ENCODE measurements at regions not wholly inside any gene's neighbourhood (a gene's known extent, or its start where the extent isn't known, plus 50 kb on each side); places are given as distances from the start of the nearest gene placed in this dataset.

DNA sequence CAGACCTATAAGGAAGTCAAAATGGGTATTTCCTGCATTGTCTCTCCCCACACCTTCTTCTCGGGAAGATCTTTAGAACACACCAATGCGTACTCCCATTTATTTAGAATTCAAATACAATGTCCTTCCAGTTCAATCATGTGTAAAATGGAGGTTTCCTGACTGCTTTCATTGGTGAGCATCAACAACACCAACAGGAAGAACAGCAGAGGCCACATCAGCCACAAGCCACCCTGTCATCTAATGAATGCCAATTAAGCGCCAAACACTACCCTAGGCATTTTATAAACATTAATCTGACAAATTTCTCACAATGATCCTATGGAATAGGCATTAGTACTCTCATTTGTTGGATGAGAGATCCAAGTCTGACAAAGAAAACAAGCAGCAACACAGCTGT lies 68.4 kb upstream of the SMLR1 start:
- Histone ChIP-seq H3K4me3 (ENCODE audit: low read depth in 1 of 3, low read length in 3 of 3) (no peak overlapping the region), H3K9ac (ENCODE audit: low read depth in 1 of 2, low read length in 2 of 2) (no peak overlapping the region), H3K27me3 (ENCODE audit: control insufficient read depth in 4 of 4, insufficient read depth in 4 of 4, low read length in 3 of 4) (no peaks in the 10 kb centered on the region), H3K27ac (ENCODE audit: low read depth in 1 of 2, low read length in 2 of 2) (no peak overlapping the region), H3K36me3 (ENCODE audit: control insufficient read depth in 4 of 4, insufficient read depth in 3 of 4, low read depth in 1 of 4, low read length in 3 of 4) (no peaks in the 10 kb centered on the region), H3K4me1 (ENCODE audit: control insufficient read depth in 4 of 4, insufficient read depth in 4 of 4, low read length in 3 of 4) (no peaks in the 10 kb centered on the region), H3K9me3 (ENCODE audit: control insufficient read depth in 4 of 4, low read length in 3 of 4) (no peaks in the 10 kb centered on the region)
- TF ChIP-seq FOXA1 (IDR thresholded peaks at IDR 0.05): no peak
- no peak for TF ChIP-seq NR2F2 (IDR thresholded peaks at IDR 0.05)
- TF ChIP-seq HNF4A (conservative IDR thresholded peaks at IDR 0.05): no peak
- TF ChIP-seq, protein P1, sequence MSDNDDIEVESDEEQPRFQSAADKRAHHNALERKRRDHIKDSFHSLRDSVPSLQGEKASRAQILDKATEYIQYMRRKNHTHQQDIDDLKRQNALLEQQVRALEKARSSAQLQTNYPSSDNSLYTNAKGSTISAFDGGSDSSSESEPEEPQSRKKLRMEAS (IDR thresholded peaks at IDR 0.05): no peak
- TF ChIP-seq YY1 (IDR thresholded peaks at IDR 0.05): no peak
- TF ChIP-seq TAF1 (conservative IDR thresholded peaks at IDR 0.05): no peak
- no peak for TF ChIP-seq GABPA (IDR thresholded peaks at IDR 0.05 in 1 of 2, conservative IDR thresholded peaks at IDR 0.05 in 1 of 2)
- no peak for TF ChIP-seq RAD21 (IDR thresholded peaks at IDR 0.05)
- TF ChIP-seq HNF4G (IDR thresholded peaks at IDR 0.05): no peak
- no peak for TF ChIP-seq FOXA2 (IDR thresholded peaks at IDR 0.05)
- TF ChIP-seq, protein P2, sequence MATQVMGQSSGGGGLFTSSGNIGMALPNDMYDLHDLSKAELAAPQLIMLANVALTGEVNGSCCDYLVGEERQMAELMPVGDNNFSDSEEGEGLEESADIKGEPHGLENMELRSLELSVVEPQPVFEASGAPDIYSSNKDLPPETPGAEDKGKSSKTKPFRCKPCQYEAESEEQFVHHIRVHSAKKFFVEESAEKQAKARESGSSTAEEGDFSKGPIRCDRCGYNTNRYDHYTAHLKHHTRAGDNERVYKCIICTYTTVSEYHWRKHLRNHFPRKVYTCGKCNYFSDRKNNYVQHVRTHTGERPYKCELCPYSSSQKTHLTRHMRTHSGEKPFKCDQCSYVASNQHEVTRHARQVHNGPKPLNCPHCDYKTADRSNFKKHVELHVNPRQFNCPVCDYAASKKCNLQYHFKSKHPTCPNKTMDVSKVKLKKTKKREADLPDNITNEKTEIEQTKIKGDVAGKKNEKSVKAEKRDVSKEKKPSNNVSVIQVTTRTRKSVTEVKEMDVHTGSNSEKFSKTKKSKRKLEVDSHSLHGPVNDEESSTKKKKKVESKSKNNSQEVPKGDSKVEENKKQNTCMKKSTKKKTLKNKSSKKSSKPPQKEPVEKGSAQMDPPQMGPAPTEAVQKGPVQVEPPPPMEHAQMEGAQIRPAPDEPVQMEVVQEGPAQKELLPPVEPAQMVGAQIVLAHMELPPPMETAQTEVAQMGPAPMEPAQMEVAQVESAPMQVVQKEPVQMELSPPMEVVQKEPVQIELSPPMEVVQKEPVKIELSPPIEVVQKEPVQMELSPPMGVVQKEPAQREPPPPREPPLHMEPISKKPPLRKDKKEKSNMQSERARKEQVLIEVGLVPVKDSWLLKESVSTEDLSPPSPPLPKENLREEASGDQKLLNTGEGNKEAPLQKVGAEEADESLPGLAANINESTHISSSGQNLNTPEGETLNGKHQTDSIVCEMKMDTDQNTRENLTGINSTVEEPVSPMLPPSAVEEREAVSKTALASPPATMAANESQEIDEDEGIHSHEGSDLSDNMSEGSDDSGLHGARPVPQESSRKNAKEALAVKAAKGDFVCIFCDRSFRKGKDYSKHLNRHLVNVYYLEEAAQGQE (IDR thresholded peaks at IDR 0.05): no peak
- TF ChIP-seq, protein P3, sequence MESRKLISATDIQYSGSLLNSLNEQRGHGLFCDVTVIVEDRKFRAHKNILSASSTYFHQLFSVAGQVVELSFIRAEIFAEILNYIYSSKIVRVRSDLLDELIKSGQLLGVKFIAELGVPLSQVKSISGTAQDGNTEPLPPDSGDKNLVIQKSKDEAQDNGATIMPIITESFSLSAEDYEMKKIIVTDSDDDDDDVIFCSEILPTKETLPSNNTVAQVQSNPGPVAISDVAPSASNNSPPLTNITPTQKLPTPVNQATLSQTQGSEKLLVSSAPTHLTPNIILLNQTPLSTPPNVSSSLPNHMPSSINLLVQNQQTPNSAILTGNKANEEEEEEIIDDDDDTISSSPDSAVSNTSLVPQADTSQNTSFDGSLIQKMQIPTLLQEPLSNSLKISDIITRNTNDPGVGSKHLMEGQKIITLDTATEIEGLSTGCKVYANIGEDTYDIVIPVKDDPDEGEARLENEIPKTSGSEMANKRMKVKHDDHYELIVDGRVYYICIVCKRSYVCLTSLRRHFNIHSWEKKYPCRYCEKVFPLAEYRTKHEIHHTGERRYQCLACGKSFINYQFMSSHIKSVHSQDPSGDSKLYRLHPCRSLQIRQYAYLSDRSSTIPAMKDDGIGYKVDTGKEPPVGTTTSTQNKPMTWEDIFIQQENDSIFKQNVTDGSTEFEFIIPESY (IDR thresholded peaks at IDR 0.05): no peak
- TF ChIP-seq, protein P4, sequence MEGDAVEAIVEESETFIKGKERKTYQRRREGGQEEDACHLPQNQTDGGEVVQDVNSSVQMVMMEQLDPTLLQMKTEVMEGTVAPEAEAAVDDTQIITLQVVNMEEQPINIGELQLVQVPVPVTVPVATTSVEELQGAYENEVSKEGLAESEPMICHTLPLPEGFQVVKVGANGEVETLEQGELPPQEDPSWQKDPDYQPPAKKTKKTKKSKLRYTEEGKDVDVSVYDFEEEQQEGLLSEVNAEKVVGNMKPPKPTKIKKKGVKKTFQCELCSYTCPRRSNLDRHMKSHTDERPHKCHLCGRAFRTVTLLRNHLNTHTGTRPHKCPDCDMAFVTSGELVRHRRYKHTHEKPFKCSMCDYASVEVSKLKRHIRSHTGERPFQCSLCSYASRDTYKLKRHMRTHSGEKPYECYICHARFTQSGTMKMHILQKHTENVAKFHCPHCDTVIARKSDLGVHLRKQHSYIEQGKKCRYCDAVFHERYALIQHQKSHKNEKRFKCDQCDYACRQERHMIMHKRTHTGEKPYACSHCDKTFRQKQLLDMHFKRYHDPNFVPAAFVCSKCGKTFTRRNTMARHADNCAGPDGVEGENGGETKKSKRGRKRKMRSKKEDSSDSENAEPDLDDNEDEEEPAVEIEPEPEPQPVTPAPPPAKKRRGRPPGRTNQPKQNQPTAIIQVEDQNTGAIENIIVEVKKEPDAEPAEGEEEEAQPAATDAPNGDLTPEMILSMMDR (IDR thresholded peaks at IDR 0.05; ENCODE audit: low read depth, low read length, missing input control): no peak
- TF ChIP-seq EGR1 (IDR thresholded peaks at IDR 0.05; ENCODE audit: low read depth in 2 of 2): no peak
- no peak for TF ChIP-seq JUND (IDR thresholded peaks at IDR 0.05)
- TF ChIP-seq RXRA (IDR thresholded peaks at IDR 0.05): no peak
- TF ChIP-seq, protein P5, sequence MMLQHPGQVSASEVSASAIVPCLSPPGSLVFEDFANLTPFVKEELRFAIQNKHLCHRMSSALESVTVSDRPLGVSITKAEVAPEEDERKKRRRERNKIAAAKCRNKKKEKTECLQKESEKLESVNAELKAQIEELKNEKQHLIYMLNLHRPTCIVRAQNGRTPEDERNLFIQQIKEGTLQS (IDR thresholded peaks at IDR 0.05): no peak
- TF ChIP-seq SP1 (IDR thresholded peaks at IDR 0.05): no peak
- DNase-seq (ENCODE audit: low spot score): no peak
- WGBS: 87% methylated on average over 3 of the region's 3 CpGs
